DND-41 (cell line): ENCODE measurements at regions not wholly inside any gene's neighbourhood (a gene's known extent, or its start where the extent isn't known, plus 50 kb on each side); places are given as distances from the start of the nearest gene placed in this dataset.

Experiments
- ATAC-seq: fragments of 200-7000 bp; cut with Tn5 transposase; 3 replicates; pipeline ENCODE4 v1.9.1; 2021; ENCODE audit warnings: low read depth; ENCODE audit not compliant: insufficient read depth
- DNase-seq: peaks from one replicate; pipeline ENCODE4 v3.0.0-alpha.2; 2020
- H2AFZ ChIP-seq: 2 replicates; pipeline ENCODE4 v1.6.0; 2012; ENCODE audit warnings: low read depth, low read length
- H3K27ac ChIP-seq: 2 replicates; pipeline ENCODE4 v1.5.1; 2012; ENCODE audit warnings: low read length, inconsistent platforms
- H3K27me3 ChIP-seq: fragments of 200-600 bp; sonication (generic); 2 replicates; pipeline ENCODE4 v1.6.0; 2012; ENCODE audit warnings: low read length, mild to moderate bottlenecking, inconsistent platforms; ENCODE audit not compliant: insufficient read depth, poor library complexity
- H3K36me3 ChIP-seq: 2 replicates; pipeline ENCODE4 v1.5.1; 2012; ENCODE audit warnings: low read length, inconsistent platforms; ENCODE audit not compliant: insufficient read depth
- H3K4me1 ChIP-seq: 2 replicates; pipeline ENCODE4 v1.5.1; 2012; ENCODE audit warnings: mild to moderate bottlenecking, low read length; ENCODE audit not compliant: insufficient read depth
- H3K4me2 ChIP-seq: 2 replicates; pipeline ENCODE4 v1.6.0; 2012; ENCODE audit warnings: mild to moderate bottlenecking, moderate library complexity, low read length, inconsistent platforms; ENCODE audit not compliant: insufficient read depth
- H3K4me3 ChIP-seq, 2 experiments: fragments of 200-600 bp in 1 of 2; shearing (Covaris generic) in 1 of 2; 2 replicates each; pipeline ENCODE4 v1.5.1; 2012 to 2016; ENCODE audit warnings: inconsistent platforms in 2 of 2, low read length in 2 of 2, mild to moderate bottlenecking in 2 of 2, low read depth in 1 of 2, moderate library complexity in 1 of 2
- H3K79me2 ChIP-seq: 2 replicates; pipeline ENCODE4 v1.6.0; 2012; ENCODE audit warnings: low read length, inconsistent platforms; ENCODE audit not compliant: insufficient read depth
- H3K9ac ChIP-seq: 2 replicates; pipeline ENCODE4 v1.6.0; 2012; ENCODE audit warnings: low read depth, mild to moderate bottlenecking, inconsistent platforms, low read length, moderate library complexity
- H3K9me3 ChIP-seq: 2 replicates; pipeline ENCODE4 v1.5.1; 2012; ENCODE audit warnings: low read length, moderate library complexity, mild to moderate bottlenecking, inconsistent platforms; ENCODE audit not compliant: insufficient read depth, severe bottlenecking
- H4K20me1 ChIP-seq: 2 replicates; pipeline ENCODE4 v1.6.0; 2012; ENCODE audit warnings: low read length; ENCODE audit not compliant: insufficient read depth
- EZH2 ChIP-seq: IDR thresholded peaks from 3 replicates; pipeline ENCODE4 v1.6.1; 2012; ENCODE audit warnings: borderline replicate concordance, low read depth, mild to moderate bottlenecking, moderate library complexity, low read length, inconsistent platforms; ENCODE audit not compliant: severe bottlenecking
- TF ChIP-seq, protein P1 (sequence below): IDR thresholded peaks from 2 replicates; pipeline ENCODE4 v1.5.1; 2012; ENCODE audit warnings: borderline replicate concordance, low read length, moderate library complexity, mild to moderate bottlenecking; ENCODE audit not compliant: poor library complexity, severe bottlenecking; ENCODE audit errors: extremely low read depth

GRCh38 chr9:23538461-23539003 lies 287.5 kb downstream of the ELAVL2 start:
- no peak overlapping the region for H3K27ac ChIP-seq
- H3K9ac ChIP-seq, result no peak overlapping the region
- no peak overlapping the region for H3K4me2 ChIP-seq
- no peaks in the 10 kb centered on the region for H3K36me3 ChIP-seq
- no peak overlapping the region for H2AFZ ChIP-seq
- no peaks in the 10 kb centered on the region for H3K4me1 ChIP-seq
- H3K79me2 ChIP-seq, result no peaks in the 10 kb centered on the region
- H3K27me3 ChIP-seq, result no peaks in the 10 kb centered on the region
- no peaks in the 10 kb centered on the region for H3K9me3 ChIP-seq
- no peak overlapping the region for H3K4me3 ChIP-seq
- ATAC-seq (no peak), DNase-seq (no peak)
- no peaks in the 10 kb centered on the region for H4K20me1 ChIP-seq
- TF ChIP-seq, protein P1, sequence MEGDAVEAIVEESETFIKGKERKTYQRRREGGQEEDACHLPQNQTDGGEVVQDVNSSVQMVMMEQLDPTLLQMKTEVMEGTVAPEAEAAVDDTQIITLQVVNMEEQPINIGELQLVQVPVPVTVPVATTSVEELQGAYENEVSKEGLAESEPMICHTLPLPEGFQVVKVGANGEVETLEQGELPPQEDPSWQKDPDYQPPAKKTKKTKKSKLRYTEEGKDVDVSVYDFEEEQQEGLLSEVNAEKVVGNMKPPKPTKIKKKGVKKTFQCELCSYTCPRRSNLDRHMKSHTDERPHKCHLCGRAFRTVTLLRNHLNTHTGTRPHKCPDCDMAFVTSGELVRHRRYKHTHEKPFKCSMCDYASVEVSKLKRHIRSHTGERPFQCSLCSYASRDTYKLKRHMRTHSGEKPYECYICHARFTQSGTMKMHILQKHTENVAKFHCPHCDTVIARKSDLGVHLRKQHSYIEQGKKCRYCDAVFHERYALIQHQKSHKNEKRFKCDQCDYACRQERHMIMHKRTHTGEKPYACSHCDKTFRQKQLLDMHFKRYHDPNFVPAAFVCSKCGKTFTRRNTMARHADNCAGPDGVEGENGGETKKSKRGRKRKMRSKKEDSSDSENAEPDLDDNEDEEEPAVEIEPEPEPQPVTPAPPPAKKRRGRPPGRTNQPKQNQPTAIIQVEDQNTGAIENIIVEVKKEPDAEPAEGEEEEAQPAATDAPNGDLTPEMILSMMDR, result no peak
- TF ChIP-seq EZH2, result no peak

DNA sequence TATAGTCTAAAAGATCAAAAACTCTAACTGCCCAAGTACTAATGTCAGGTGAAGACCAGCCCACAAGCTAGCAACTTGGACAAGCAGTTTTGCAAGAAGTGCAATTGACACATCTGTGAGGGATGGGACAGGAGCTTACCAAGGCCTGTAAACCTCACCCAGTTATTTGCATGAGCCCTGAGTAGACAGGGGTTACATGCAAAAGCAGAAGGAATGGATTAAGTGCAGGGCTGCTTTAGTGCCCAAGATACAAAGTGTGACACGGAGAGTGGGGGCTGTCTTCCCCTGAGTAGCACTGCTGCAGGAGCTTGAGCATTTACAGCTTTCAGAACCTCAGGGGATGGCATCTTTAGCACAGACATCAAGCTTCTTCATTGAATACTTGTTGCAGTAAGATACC lies 286.7 kb downstream of the ELAVL2 start:
- no peak for DNase-seq
- H3K4me1 ChIP-seq, result no peaks in the 10 kb centered on the region
- no peak overlapping the region for H3K4me2 ChIP-seq
- no peaks in the 10 kb centered on the region for H3K36me3 ChIP-seq
- no peaks in the 10 kb centered on the region for H4K20me1 ChIP-seq
- H3K4me3 ChIP-seq, result no peak overlapping the region
- no peaks in the 10 kb centered on the region for H3K79me2 ChIP-seq
- no peak overlapping the region for H3K27ac ChIP-seq
- ATAC-seq, result no peak
- no peaks in the 10 kb centered on the region for H3K27me3 ChIP-seq
- TF ChIP-seq, protein P1, result no peak
- TF ChIP-seq EZH2, result no peak
- no peaks in the 10 kb centered on the region for H3K9me3 ChIP-seq
- no peak overlapping the region for H2AFZ ChIP-seq
- H3K9ac ChIP-seq, result no peak overlapping the region

DNA sequence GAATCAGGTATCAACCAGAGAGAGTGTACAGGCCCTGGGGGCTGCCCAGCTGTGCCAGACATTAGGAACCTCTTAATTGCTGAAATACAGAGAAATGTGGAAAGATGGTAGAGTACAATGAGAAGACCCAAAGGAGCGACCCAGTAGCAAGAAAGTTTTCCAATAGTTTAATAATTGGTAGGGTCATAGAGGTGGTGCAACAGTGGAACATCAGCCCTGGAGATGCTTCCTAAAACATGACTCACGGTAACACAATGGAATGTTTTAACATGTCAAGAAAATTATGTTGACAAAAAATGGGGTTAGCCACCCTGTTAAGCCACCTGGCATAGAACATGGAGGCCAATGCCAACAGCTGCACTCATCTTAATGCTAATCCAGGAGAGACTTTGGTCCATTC lies 284.1 kb downstream of the ELAVL2 start:
- DNase-seq, result no peak
- no peak for ATAC-seq
- Histone ChIP-seq H3K4me3 (no peak overlapping the region), H3K79me2 (no peaks in the 10 kb centered on the region), H3K36me3 (no peaks in the 10 kb centered on the region), H3K4me1 (no peaks in the 10 kb centered on the region), H2AFZ (no peak overlapping the region), H3K9ac (no peak overlapping the region), H3K9me3 (no peaks in the 10 kb centered on the region), H3K27me3 (no peaks in the 10 kb centered on the region), H3K4me2 (no peak overlapping the region), H4K20me1 (no peaks in the 10 kb centered on the region), H3K27ac (no peak overlapping the region)
- TF ChIP-seq, protein P1, result no peak
- no peak for TF ChIP-seq EZH2

GRCh38 chr9:23542438-23542837 lies 283.6 kb downstream of the ELAVL2 start:
- Histone ChIP-seq H3K36me3 (no peaks in the 10 kb centered on the region), H3K9me3 (no peaks in the 10 kb centered on the region), H3K27ac (no peak overlapping the region), H3K9ac (no peak overlapping the region), H4K20me1 (no peaks in the 10 kb centered on the region), H3K27me3 (no peaks in the 10 kb centered on the region), H2AFZ (no peak overlapping the region), H3K79me2 (no peaks in the 10 kb centered on the region), H3K4me2 (no peak overlapping the region), H3K4me3 (no peak overlapping the region), H3K4me1 (no peaks in the 10 kb centered on the region)
- TF ChIP-seq, protein P1, result no peak
- DNase-seq (no peak), ATAC-seq (no peak)
